ENCODE measurements at regions not wholly inside any gene's neighbourhood (a gene's known extent, or its start where the extent isn't known, plus 50 kb on each side); places are given as distances from the start of the nearest gene placed in this dataset.

- TF ChIP-seq POLR2AphosphoS5 (IDR thresholded peaks at IDR 0.05; ENCODE audit: low read depth) (no peak), CTCF (IDR thresholded peaks at IDR 0.05; ENCODE audit: insufficient read depth, low read length) (no peak), REST (IDR thresholded peaks at IDR 0.05; ENCODE audit: insufficient replicate concordance, low read depth) (no peak), GABPA (IDR thresholded peaks at IDR 0.05; ENCODE audit: low read depth) (no peak), SPI1 (IDR thresholded peaks at IDR 0.05; ENCODE audit: borderline replicate concordance, low read depth) (no peak)
- DNase-seq (ENCODE audit: low read depth in 1 of 2, low spot score in 1 of 2): no peak
- no peak overlapping the region for H3K4me3 ChIP-seq (replicated peaks; ENCODE audit: insufficient read depth, low read length)
These were observed 419.4 kb downstream of the CDH11 start for GRCh38 chr16:64702415-64702814.

DNA sequence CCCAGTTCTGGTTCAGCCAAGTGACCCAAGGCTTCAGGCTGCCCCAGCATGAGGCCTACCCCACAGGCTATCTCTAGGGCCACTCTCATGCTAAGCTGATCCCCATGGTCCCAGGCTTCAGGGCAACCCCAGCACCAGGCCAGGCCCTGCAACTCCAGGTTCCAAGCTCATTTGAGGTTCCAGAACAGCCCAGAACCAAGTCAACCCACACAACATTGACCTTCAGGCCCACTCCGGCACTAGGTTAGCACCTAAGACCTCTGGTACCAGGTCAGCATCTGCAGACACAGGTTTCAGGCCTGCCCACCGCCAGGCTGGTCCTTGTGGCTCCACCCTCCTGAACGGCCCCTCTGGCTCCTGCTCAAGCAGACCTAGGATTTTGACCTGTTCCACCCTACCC lies 421.2 kb downstream of the CDH11 start:
- Histone ChIP-seq H3K27me3 (ENCODE audit: insufficient read depth, poor library complexity, severe bottlenecking) (no peaks in the 10 kb centered on the region), H3K27ac (replicated peaks) (no peak overlapping the region), H3K4me3 (replicated peaks; ENCODE audit: insufficient read depth, low read length) (no peak overlapping the region)
- TF ChIP-seq GABPA (IDR thresholded peaks at IDR 0.05; ENCODE audit: low read depth): no peak
- no peak for TF ChIP-seq SPI1 (IDR thresholded peaks at IDR 0.05; ENCODE audit: borderline replicate concordance, low read depth)
- no peak for TF ChIP-seq POLR2AphosphoS5 (IDR thresholded peaks at IDR 0.05; ENCODE audit: low read depth)
- no peak for TF ChIP-seq CTCF (IDR thresholded peaks at IDR 0.05; ENCODE audit: insufficient read depth, low read length)
- no peak for TF ChIP-seq REST (IDR thresholded peaks at IDR 0.05; ENCODE audit: insufficient replicate concordance, low read depth)
- no peak for DNase-seq (ENCODE audit: low read depth in 1 of 2, low spot score in 1 of 2)

More at GRCh38 chr16:64702415-64702814, 419.4 kb downstream of the CDH11 start:
- Histone ChIP-seq H3K27me3 (ENCODE audit: insufficient read depth, poor library complexity, severe bottlenecking) (no peaks in the 10 kb centered on the region), H3K27ac (replicated peaks) (no peak overlapping the region)

- H3K27ac ChIP-seq (replicated peaks): no peak overlapping the region
- no peak overlapping the region for H3K4me3 ChIP-seq (replicated peaks; ENCODE audit: insufficient read depth, low read length)
- TF ChIP-seq REST (IDR thresholded peaks at IDR 0.05; ENCODE audit: insufficient replicate concordance, low read depth) (no peak), CTCF (IDR thresholded peaks at IDR 0.05; ENCODE audit: insufficient read depth, low read length) (no peak), GABPA (IDR thresholded peaks at IDR 0.05; ENCODE audit: low read depth) (no peak), POLR2AphosphoS5 (IDR thresholded peaks at IDR 0.05; ENCODE audit: low read depth) (no peak), SPI1 (IDR thresholded peaks at IDR 0.05; ENCODE audit: borderline replicate concordance, low read depth) (no peak)
- no peaks in the 10 kb centered on the region for H3K27me3 ChIP-seq (ENCODE audit: insufficient read depth, poor library complexity, severe bottlenecking)
- DNase-seq (ENCODE audit: low read depth in 1 of 2, low spot score in 1 of 2): no peak
These were observed 425.0 kb downstream of the CDH11 start for GRCh38 chr16:64696866-64697265.

Measured in HL-60 (cell line).